ENCODE measurements at regions not wholly inside any gene's neighbourhood (a gene's known extent, or its start where the extent isn't known, plus 50 kb on each side); places are given as distances from the start of the nearest gene placed in this dataset.

DNA sequence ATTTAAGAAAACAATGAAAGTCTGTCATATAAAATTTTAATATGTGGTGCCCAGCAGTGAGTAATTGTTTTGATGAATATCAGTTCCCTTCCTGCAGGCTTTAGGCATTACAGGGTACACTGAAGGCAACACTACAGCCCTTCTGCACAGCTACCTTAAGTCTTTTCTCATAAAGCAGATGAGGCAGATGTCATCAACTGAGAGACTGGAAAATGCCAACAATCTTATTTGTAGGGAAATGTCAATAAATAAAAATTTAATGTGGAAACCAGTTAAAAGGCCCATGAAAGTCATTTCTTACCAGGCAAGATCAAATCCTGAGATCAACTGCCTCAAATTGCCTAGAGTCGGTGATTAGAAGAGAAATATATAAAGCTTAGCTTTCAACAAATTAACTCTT lies 193.4 kb upstream of the NWD2 start:
- no peak for TF ChIP-seq ZNF274 (IDR thresholded peaks at IDR 0.05; ENCODE audit: low read depth, low read length)
- no peak for TF ChIP-seq SUZ12 (IDR thresholded peaks at IDR 0.05; ENCODE audit: extremely low read depth, insufficient read depth, insufficient read length)
- no peak for TF ChIP-seq YY1 (IDR thresholded peaks at IDR 0.05; ENCODE audit: insufficient read depth, insufficient read length)

Measured in NT2/D1 (cell line).